ENCODE measurements at regions not wholly inside any gene's neighbourhood (a gene's known extent, or its start where the extent isn't known, plus 50 kb on each side); places are given as distances from the start of the nearest gene placed in this dataset.

- Histone ChIP-seq H3K36me3 (ENCODE audit: low read depth) (no peaks in the 10 kb centered on the region), H2AFZ (no peak overlapping the region), H3K4me2 (no peak overlapping the region), H3K27me3 (ENCODE audit: insufficient read depth, low read depth) (no peaks in the 10 kb centered on the region), H3K4me3 (no peak overlapping the region), H3F3A (ENCODE audit: insufficient read depth, low read depth) (no peaks in the 10 kb centered on the region), H3K4me1 (replicated peaks; ENCODE audit: insufficient read depth) (no peaks in the 10 kb centered on the region), H3K79me2 (ENCODE audit: low read depth) (no peaks in the 10 kb centered on the region), H3K9me3 (ENCODE audit: insufficient read depth, low read depth) (no peaks in the 10 kb centered on the region), H3K9me2 (ENCODE audit: insufficient read depth) (no peaks in the 10 kb centered on the region), H3K27ac (no peak overlapping the region), H4K20me1 (ENCODE audit: insufficient read depth) (no peaks in the 10 kb centered on the region)
- CTCF ChIA-PET, result no interaction called here
- BruUV-seq (replicated peaks), result no TSS peak
- no peak for DNase-seq
- TF ChIP-seq, protein P1, sequence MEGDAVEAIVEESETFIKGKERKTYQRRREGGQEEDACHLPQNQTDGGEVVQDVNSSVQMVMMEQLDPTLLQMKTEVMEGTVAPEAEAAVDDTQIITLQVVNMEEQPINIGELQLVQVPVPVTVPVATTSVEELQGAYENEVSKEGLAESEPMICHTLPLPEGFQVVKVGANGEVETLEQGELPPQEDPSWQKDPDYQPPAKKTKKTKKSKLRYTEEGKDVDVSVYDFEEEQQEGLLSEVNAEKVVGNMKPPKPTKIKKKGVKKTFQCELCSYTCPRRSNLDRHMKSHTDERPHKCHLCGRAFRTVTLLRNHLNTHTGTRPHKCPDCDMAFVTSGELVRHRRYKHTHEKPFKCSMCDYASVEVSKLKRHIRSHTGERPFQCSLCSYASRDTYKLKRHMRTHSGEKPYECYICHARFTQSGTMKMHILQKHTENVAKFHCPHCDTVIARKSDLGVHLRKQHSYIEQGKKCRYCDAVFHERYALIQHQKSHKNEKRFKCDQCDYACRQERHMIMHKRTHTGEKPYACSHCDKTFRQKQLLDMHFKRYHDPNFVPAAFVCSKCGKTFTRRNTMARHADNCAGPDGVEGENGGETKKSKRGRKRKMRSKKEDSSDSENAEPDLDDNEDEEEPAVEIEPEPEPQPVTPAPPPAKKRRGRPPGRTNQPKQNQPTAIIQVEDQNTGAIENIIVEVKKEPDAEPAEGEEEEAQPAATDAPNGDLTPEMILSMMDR (conservative IDR thresholded peaks at IDR 0.05), result no peak
- no peak for TF ChIP-seq EZH2 (IDR thresholded peaks at IDR 0.05; ENCODE audit: low read depth)
- intact Hi-C loops (cut with micrococcal nuclease; ENCODE audit: unreplicated experiment), result no loop called here
- POLR2A ChIA-PET (ENCODE audit: unreplicated experiment), result no interaction called here
Measured at GRCh38 chr18:25734336-25734735, 356.1 kb downstream of the SS18 start.

DNA sequence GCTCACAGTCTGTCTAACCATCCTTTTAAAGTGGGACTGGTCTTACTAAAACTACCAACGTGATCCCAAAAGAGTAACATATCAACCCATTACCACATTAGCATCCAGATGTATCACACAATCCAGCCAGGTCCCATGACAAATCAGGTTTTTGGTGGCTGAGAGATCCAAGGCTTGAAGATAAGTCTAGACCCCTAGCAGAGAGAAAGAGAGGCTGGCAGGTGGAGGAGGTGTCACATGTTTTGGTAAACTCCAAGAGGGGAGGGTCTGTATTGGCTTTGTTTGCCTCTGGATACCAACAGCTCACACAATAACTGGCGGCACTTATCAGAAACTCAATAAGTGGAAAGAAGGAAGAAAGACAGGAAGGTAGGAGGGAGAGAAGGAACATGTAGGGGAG is 357.6 kb downstream of the SS18 start:
- H3K4me3 ChIP-seq, result no peak overlapping the region
- no peaks in the 10 kb centered on the region for H3K27me3 ChIP-seq (ENCODE audit: insufficient read depth, low read depth)
- H3K4me2 ChIP-seq, result no peak overlapping the region
- H3K79me2 ChIP-seq (ENCODE audit: low read depth), result no peaks in the 10 kb centered on the region
- no peak overlapping the region for H2AFZ ChIP-seq
- no TSS peak for BruUV-seq (replicated peaks)
- intact Hi-C loops (cut with micrococcal nuclease; ENCODE audit: unreplicated experiment), result no loop called here
- no peaks in the 10 kb centered on the region for H3K36me3 ChIP-seq (ENCODE audit: low read depth)
- no peaks in the 10 kb centered on the region for H4K20me1 ChIP-seq (ENCODE audit: insufficient read depth)
- H3K27ac ChIP-seq, result no peak overlapping the region
- H3K9me3 ChIP-seq (ENCODE audit: insufficient read depth, low read depth), result no peaks in the 10 kb centered on the region
- POLR2A ChIA-PET (ENCODE audit: unreplicated experiment), result no interaction called here
- CTCF ChIA-PET, result no interaction called here
- H3K4me1 ChIP-seq (replicated peaks; ENCODE audit: insufficient read depth), result no peaks in the 10 kb centered on the region
- TF ChIP-seq EZH2 (IDR thresholded peaks at IDR 0.05; ENCODE audit: low read depth), result no peak
- TF ChIP-seq, protein P1 (conservative IDR thresholded peaks at IDR 0.05), result no peak
- DNase-seq, result no peak
- H3K9me2 ChIP-seq (ENCODE audit: insufficient read depth), result no peaks in the 10 kb centered on the region
- H3F3A ChIP-seq (ENCODE audit: insufficient read depth, low read depth), result no peaks in the 10 kb centered on the region

GRCh38 chr18:25729072-25729471 is 361.3 kb downstream of the SS18 start:
- Histone ChIP-seq H4K20me1 (ENCODE audit: insufficient read depth) (no peaks in the 10 kb centered on the region), H2AFZ (no peak overlapping the region), H3F3A (ENCODE audit: insufficient read depth, low read depth) (no peaks in the 10 kb centered on the region), H3K9me2 (ENCODE audit: insufficient read depth) (no peaks in the 10 kb centered on the region), H3K9me3 (ENCODE audit: insufficient read depth, low read depth) (no peaks in the 10 kb centered on the region), H3K36me3 (ENCODE audit: low read depth) (no peaks in the 10 kb centered on the region), H3K4me3 (no peak overlapping the region), H3K4me1 (replicated peaks; ENCODE audit: insufficient read depth) (no peaks in the 10 kb centered on the region), H3K79me2 (ENCODE audit: low read depth) (no peaks in the 10 kb centered on the region), H3K27ac (no peak overlapping the region), H3K4me2 (no peak overlapping the region), H3K27me3 (ENCODE audit: insufficient read depth, low read depth) (no peaks in the 10 kb centered on the region)
- ChIA-PET POLR2A (ENCODE audit: unreplicated experiment) (no interaction called here), CTCF (no interaction called here)
- TF ChIP-seq, protein P1 (conservative IDR thresholded peaks at IDR 0.05), result no peak
- no peak for TF ChIP-seq EZH2 (IDR thresholded peaks at IDR 0.05; ENCODE audit: low read depth)
- no peak for DNase-seq
- intact Hi-C loops (cut with micrococcal nuclease; ENCODE audit: unreplicated experiment), result no loop called here
- no TSS peak for BruUV-seq (replicated peaks)

Measured in PC-9 (cell line).